Liver (tissue), 3 donors: ENCODE measurements at regions not wholly inside any gene's neighbourhood (a gene's known extent, or its start where the extent isn't known, plus 50 kb on each side); places are given as distances from the start of the nearest gene placed in this dataset.

Experiments
- ATF3 ChIP-seq: IDR thresholded peaks from 2 replicates; pipeline ENCODE4 v1.6.1; 2016; ENCODE audit warnings: antibody characterized with exemption
- CTCF ChIP-seq: fragments of 150-350 bp; IDR thresholded peaks from 2 replicates; pipeline ENCODE4 v1.5.1; 2017; ENCODE audit warnings: improper control_type of control experiment, low read depth, low read length; ENCODE audit not compliant: missing input control
- EGR1 ChIP-seq, 2 donors: IDR thresholded peaks; 2 replicates each; pipeline ENCODE4 v1.6.1; 2016 to 2018; ENCODE audit warnings: antibody characterized with exemption in 2 of 2, low read depth in 2 of 2
- FOXA1 ChIP-seq: IDR thresholded peaks from 2 replicates; pipeline ENCODE4 v1.6.1; 2016; ENCODE audit warnings: antibody characterized with exemption
- HNF4A ChIP-seq, 2 donors: conservative IDR thresholded peaks; 2 replicates each; pipeline ENCODE4 v1.6.1; 2016; ENCODE audit warnings: antibody characterized with exemption in 2 of 2, mild to moderate bottlenecking in 2 of 2
- HNF4G ChIP-seq: IDR thresholded peaks from 2 replicates; pipeline ENCODE4 v1.6.1; 2016; ENCODE audit warnings: antibody characterized with exemption
- JUND ChIP-seq, 2 donors: IDR thresholded peaks; 2 replicates each; pipeline ENCODE4 v1.6.1; 2016; ENCODE audit warnings: antibody characterized with exemption in 2 of 2
- RAD21 ChIP-seq, 2 donors: IDR thresholded peaks; 2 replicates each; pipeline ENCODE4 v1.6.1; 2016; ENCODE audit warnings: antibody characterized with exemption in 2 of 2, mild to moderate bottlenecking in 2 of 2
- SP1 ChIP-seq: IDR thresholded peaks from 2 replicates; pipeline ENCODE4 v1.6.1; 2018; ENCODE audit warnings: antibody characterized with exemption, mild to moderate bottlenecking
- TAF1 ChIP-seq: conservative IDR thresholded peaks from 2 replicates; pipeline ENCODE4 v1.6.1; 2016; ENCODE audit warnings: antibody characterized with exemption, mild to moderate bottlenecking
- ZBTB33 ChIP-seq: IDR thresholded peaks from 2 replicates; pipeline ENCODE4 v1.6.1; 2016; ENCODE audit warnings: antibody characterized with exemption
- donor health status: healthy.
- donor health status: healthy.

- no peak for TF ChIP-seq TAF1
- TF ChIP-seq FOXA1: no peak
- no peak for TF ChIP-seq CTCF
- no peak for TF ChIP-seq HNF4A (conservative IDR thresholded peaks at IDR 0.05)
- TF ChIP-seq ZBTB33: no peak
- no peak for TF ChIP-seq SP1
- no peak for TF ChIP-seq EGR1 (IDR thresholded peaks at IDR 0.05; ENCODE audit: low read depth in 2 of 2)
- no peak for TF ChIP-seq HNF4G
- TF ChIP-seq JUND (IDR thresholded peaks at IDR 0.05): no peak
- no peak for TF ChIP-seq ATF3
- TF ChIP-seq RAD21 (IDR thresholded peaks at IDR 0.05): no peak
Measured at GRCh38 chr10:59493017-59493416, 130.7 kb upstream of the FAM13C start.
